HepG2 (cell line): ENCODE measurements at regions not wholly inside any gene's neighbourhood (a gene's known extent, or its start where the extent isn't known, plus 50 kb on each side); places are given as distances from the start of the nearest gene placed in this dataset.

Source experiments
- DNMT1 ChIP-seq: sonication (generic); formaldehyde crosslinking; IDR thresholded peaks from 2 replicates; pipeline ENCODE4 v1.5.1; 2020; ENCODE audit warnings: mild to moderate bottlenecking, missing genetic modification reagents
- EZH2 ChIP-seq: conservative IDR thresholded peaks from 2 replicates; pipeline ENCODE4 v1.6.1; 2012; ENCODE audit warnings: mild to moderate bottlenecking, low read depth, low read length, moderate library complexity
- FOXJ3 ChIP-seq: sonication (generic); formaldehyde crosslinking; IDR thresholded peaks from 2 replicates; pipeline ENCODE4 v1.4.0; 2020; ENCODE audit warnings: missing genetic modification reagents, mild to moderate bottlenecking, borderline replicate concordance
- KAT2B ChIP-seq: fragments of 150-350 bp; IDR thresholded peaks from 2 replicates; pipeline ENCODE4 v1.6.1; 2014; ENCODE audit warnings: low read depth, low read length, borderline replicate concordance
- MXI1 ChIP-seq: IDR thresholded peaks from 3 replicates; pipeline ENCODE4 v1.6.1; 2012; ENCODE audit warnings: low read depth, low read length, inconsistent platforms, borderline replicate concordance
- RAD51 ChIP-seq: fragments of 450-650 bp; IDR thresholded peaks from 2 replicates; pipeline ENCODE4 v1.6.1; 2016; ENCODE audit warnings: borderline replicate concordance
- ZBTB38 ChIP-seq: sonication (generic); formaldehyde crosslinking; IDR thresholded peaks from 2 replicates; pipeline ENCODE4 v1.5.1; 2020; ENCODE audit warnings: mild to moderate bottlenecking, missing genetic modification reagents
- ZNF616 ChIP-seq: sonication (generic); formaldehyde crosslinking; IDR thresholded peaks from 2 replicates; pipeline ENCODE4 v1.5.0; 2020; ENCODE audit warnings: low read depth, mild to moderate bottlenecking, missing genetic modification reagents
- ZNF737 ChIP-seq: sonication (generic); formaldehyde crosslinking; IDR thresholded peaks from 2 replicates; pipeline ENCODE4 v1.5.0; 2020; ENCODE audit warnings: missing genetic modification reagents, mild to moderate bottlenecking, borderline replicate concordance
- TF ChIP-seq, protein P1 (sequence below): sonication (generic); formaldehyde crosslinking; IDR thresholded peaks from 2 replicates; pipeline ENCODE4 v1.4.0; 2020; ENCODE audit warnings: missing genetic modification reagents
- TF ChIP-seq, protein P2 (sequence below): sonication (generic); formaldehyde crosslinking; IDR thresholded peaks from 2 replicates; pipeline ENCODE4 v1.5.0; 2020; ENCODE audit warnings: mild to moderate bottlenecking, missing genetic modification reagents, moderate library complexity

DNA sequence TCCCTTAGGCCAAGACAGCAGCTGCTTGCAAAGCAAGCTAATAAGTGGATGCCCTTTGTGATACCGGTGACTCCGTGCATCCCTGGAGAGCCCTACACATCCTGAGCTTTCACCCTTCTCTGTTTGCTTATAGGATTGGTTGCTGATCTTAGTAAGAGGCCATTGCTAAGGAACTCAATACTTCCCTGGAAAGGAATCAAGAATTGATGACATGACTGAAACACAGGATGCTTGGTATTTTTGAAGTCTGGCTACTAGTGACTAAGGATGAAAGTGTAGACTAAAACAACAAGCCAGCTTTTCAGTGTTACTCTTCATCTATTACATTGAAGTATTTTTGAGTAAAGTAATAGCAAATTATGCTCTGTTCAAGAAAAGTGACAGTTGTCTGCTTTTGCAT lies 123.0 kb upstream of the SERPINE2 start:
- no peak for TF ChIP-seq FOXJ3 (CRISPR knock-in tag)
- TF ChIP-seq ZNF737 (CRISPR knock-in tag): no peak
- TF ChIP-seq DNMT1 (CRISPR knock-in tag): no peak
- TF ChIP-seq MXI1: no peak
- TF ChIP-seq ZBTB38 (CRISPR knock-in tag): no peak
- no peak for TF ChIP-seq RAD51
- TF ChIP-seq ZNF616 (CRISPR knock-in tag): no peak
- TF ChIP-seq, protein P1, sequence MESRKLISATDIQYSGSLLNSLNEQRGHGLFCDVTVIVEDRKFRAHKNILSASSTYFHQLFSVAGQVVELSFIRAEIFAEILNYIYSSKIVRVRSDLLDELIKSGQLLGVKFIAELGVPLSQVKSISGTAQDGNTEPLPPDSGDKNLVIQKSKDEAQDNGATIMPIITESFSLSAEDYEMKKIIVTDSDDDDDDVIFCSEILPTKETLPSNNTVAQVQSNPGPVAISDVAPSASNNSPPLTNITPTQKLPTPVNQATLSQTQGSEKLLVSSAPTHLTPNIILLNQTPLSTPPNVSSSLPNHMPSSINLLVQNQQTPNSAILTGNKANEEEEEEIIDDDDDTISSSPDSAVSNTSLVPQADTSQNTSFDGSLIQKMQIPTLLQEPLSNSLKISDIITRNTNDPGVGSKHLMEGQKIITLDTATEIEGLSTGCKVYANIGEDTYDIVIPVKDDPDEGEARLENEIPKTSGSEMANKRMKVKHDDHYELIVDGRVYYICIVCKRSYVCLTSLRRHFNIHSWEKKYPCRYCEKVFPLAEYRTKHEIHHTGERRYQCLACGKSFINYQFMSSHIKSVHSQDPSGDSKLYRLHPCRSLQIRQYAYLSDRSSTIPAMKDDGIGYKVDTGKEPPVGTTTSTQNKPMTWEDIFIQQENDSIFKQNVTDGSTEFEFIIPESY (CRISPR knock-in tag): no peak
- TF ChIP-seq EZH2: no peak
- TF ChIP-seq, protein P2, sequence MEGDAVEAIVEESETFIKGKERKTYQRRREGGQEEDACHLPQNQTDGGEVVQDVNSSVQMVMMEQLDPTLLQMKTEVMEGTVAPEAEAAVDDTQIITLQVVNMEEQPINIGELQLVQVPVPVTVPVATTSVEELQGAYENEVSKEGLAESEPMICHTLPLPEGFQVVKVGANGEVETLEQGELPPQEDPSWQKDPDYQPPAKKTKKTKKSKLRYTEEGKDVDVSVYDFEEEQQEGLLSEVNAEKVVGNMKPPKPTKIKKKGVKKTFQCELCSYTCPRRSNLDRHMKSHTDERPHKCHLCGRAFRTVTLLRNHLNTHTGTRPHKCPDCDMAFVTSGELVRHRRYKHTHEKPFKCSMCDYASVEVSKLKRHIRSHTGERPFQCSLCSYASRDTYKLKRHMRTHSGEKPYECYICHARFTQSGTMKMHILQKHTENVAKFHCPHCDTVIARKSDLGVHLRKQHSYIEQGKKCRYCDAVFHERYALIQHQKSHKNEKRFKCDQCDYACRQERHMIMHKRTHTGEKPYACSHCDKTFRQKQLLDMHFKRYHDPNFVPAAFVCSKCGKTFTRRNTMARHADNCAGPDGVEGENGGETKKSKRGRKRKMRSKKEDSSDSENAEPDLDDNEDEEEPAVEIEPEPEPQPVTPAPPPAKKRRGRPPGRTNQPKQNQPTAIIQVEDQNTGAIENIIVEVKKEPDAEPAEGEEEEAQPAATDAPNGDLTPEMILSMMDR: no peak
- no peak for TF ChIP-seq KAT2B
